ENCODE measurements at regions not wholly inside any gene's neighbourhood (a gene's known extent, or its start where the extent isn't known, plus 50 kb on each side); places are given as distances from the start of the nearest gene placed in this dataset.
"Not testable (repeated sequence)": the region's sequence is repeated elsewhere in the genome, so short reads cannot be mapped to it uniquely, and the experiment has no call there.

GRCh38 chr5:16987776-16988175, 51.7 kb upstream of the MYO10 start:
- DNase-seq, result no peak

DNA sequence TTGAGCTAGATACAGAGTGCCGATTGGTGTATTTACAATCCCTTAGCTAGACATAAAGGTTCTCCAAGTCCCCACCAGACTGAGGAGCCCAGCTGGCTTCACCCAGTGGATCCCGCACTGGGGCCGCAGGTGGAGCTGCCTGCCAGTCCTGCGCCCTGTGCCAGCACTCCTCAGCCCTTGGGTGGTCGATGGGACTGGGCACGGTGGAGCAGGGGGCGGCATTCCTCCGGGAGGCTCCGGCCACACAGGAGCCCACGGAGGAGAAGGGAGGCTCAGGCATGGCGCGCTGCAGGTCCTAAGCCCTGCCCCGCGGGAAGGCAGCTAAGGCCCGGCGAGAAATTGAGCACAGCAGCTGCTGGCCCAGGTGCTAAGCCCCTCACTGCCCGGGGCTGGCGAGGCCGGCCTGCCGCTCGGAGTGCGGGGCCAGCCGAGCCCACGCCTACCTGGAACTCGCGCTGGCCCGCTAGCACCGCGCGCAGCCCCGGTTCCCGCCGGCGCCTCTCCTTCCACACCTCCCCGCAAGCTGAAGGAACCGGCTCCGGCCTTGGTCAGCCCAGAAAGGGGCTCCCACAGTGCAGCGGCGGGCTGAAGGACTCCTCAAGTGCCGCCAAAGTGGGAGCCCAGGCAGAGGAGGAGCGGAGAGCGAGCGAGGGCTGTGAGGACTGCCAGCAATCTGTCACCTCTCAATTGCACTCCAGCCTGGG, 54.9 kb upstream of the MYO10 start:
- not testable (repeated sequence) for DNase-seq

DNA sequence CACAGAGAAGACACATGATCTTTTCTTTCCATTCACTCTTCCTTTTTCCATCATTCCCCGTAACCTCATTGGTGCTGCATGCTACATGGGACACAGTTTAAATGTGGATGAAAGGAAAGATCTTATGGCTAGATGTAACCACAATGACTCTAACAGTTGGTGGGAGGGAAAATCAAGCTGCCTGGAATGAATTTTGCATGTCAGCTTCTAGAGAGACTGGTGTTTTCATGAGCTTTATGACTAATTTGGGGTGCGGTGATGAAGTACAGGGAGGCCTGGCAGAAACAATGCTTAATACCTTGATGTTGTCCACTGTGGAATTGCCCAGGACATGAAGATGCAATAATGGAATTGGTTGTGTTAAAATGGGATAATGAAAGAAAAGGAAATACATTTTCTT, 55.9 kb upstream of the MYO10 start:
- no peak for DNase-seq

- no peak for DNase-seq
These were observed 56.4 kb upstream of the MYO10 start for GRCh38 chr5:16992444-16992843.

- no peak for DNase-seq
These were observed 58.5 kb upstream of the MYO10 start for GRCh38 chr5:16994565-16994964.

- DNase-seq, result no peak
These were observed 59.3 kb upstream of the MYO10 start for GRCh38 chr5:16995372-16995771.

- no peak for DNase-seq
These were observed 64.3 kb upstream of the MYO10 start for GRCh38 chr5:17000291-17000939.

- no peak for DNase-seq
These were observed 65.3 kb upstream of the MYO10 start for GRCh38 chr5:17001428-17001827.

GRCh38 chr5:17004441-17005106, 68.5 kb upstream of the MYO10 start:
- no peak for DNase-seq

- DNase-seq, result no peak
These were observed 69.2 kb upstream of the MYO10 start for GRCh38 chr5:17005107-17005828.

GRCh38 chr5:17012289-17012688, 76.2 kb upstream of the MYO10 start:
- no peak for DNase-seq

GRCh38 chr5:17014686-17015085, 78.6 kb upstream of the MYO10 start:
- no peak for DNase-seq

GRCh38 chr5:17018871-17019270, 82.8 kb upstream of the MYO10 start:
- DNase-seq, result no peak

- DNase-seq, result no peak
These were observed 83.2 kb upstream of the MYO10 start for GRCh38 chr5:17019324-17019723.

DNA sequence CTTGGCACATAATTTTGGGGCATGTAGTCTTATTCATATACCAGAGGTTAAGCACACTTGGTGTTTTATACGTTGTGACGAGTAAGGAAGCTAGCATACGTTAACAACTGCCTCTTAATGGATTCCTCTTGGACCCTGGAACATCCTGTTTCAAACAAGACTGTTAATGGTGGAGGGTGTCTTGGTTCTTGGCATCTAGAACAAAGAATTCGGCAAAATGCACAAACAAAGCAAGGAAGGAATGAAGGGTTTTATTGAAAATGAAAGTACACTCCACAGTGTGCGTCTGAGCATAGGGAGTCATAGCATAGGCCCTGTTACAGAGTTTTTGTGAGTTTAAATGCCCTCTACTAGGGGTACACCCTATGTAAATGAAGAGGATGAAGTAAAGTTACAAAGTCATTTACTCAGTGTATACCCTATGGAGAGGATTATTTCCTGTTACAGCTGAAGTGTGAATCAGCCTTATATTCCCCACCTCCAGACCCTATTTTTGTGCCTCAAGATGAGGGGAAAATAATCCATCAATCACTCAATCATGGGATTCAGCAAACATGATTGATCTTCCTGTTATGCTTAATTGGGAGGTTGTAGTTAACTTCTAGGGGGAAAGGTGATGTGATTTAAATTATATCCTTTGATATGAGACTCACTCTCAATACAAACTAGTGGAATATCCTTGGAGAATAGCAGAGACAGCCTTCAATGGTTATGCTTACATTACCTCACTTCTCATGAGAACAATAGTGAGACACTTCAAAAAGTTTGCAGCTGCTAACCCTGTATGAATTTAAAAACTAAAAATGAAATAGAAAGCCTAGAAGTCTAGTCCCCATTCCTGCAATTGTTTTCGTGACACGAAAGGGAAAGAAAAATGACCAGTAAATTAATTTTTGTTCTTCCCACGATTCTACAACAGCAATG, 84.9 kb upstream of the MYO10 start:
- DNase-seq, result no peak

DNA sequence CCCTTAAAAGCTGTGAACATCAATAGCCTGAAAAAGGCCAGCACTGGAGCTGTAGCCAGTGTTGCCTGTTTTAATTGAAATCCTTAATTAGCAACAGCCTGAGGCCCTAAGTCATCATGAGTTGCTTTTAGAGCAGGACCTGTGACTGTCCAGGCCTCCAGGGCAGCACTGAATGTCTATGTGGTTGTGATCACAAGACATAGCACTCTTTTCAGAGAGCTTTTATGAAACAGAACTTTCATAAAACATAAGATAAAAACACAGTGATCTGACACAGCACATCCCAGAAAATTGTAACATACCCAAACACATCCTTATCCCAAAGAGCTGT, 85.5 kb upstream of the MYO10 start:
- no peak for DNase-seq

- no peak for DNase-seq
These were observed 86.2 kb upstream of the MYO10 start for GRCh38 chr5:17022296-17022695.

GRCh38 chr5:17024686-17025180, 88.6 kb upstream of the MYO10 start:
- DNase-seq, result peak; percentile 13

- not testable (repeated sequence) for DNase-seq
These were observed 95.7 kb upstream of the MYO10 start for GRCh38 chr5:17031659-17032277.

DNA sequence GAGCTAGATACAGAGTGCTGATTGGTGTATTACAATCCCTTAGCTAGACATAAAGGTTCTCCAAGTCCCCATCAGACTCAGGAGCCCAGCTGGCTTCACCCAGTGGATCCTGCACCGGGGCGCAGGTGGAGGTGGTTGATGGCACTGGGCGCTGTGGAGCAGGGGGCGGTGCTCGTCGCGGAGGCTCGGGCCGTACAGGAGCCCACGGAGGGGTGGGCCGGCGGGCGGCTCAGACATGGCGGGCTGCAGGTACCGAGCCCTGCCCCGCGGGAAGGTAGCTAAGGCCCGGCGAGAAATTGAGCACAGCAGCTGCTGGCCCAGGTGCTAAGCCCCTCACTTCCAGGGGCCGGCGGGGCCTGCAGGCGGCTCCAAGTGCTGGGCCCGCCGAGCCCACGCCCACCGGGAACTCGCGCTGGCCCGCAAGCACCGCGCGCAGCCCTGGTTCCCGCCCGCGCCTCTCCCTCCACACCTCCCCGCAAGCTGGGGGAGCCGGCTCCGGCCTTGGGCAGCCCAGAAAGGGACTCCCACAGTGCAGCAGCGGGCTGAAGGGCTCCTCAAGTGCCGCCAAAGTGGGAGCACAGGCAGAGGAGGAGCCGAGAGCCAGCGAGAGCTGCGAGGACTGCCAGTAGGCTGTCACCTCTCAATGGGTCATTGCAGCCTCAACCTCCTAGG, 96.4 kb upstream of the MYO10 start:
- not testable (repeated sequence) for DNase-seq

DNA sequence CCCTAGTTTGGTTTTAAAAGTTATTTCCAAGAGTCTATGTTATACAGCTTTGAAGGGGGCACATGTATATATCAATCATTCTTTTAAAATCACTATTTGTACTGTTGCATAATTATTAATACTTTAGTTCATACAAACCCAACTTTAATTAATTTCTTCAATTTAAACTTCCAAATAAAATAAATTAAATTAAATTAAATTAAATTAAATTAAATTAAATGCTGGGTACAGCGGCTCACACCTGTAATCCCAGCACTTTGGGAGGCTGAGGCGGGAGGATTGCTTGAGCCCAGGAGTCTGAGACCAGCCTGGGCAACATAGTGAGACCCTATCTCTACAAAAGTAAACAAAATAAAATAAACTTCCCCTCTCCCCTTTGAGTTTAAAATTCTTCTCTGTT, 98.9 kb upstream of the MYO10 start:
- DNase-seq, result not testable (repeated sequence)
